AG04450 (cell line): ENCODE measurements at regions not wholly inside any gene's neighbourhood (a gene's known extent, or its start where the extent isn't known, plus 50 kb on each side); places are given as distances from the start of the nearest gene placed in this dataset.

Source experiments
- CTCF ChIA-PET: fragments of 300-600, 350-600 bp; formaldehyde crosslinking; extraction: SDS; loops from one replicate; lab custom pipeline; 2022; ENCODE audit warnings: antibody characterized with exemption, inconsistent platforms; lab: Charles Lee
- POLR2A ChIA-PET: fragments of 350-600 bp; formaldehyde crosslinking; extraction: SDS; loops from one replicate; lab custom pipeline; 2021; ENCODE audit warnings: antibody characterized with exemption, inconsistent platforms; lab: Yijun Ruan, JAX
- DNase-seq: peaks from one replicate; pipeline ENCODE4 v3.0.0-alpha.2; 2011; ENCODE audit warnings: low read depth, low spot score
- H3K27ac ChIP-seq: one replicate; pipeline ENCODE4 v1.5.1; 2012; ENCODE audit warnings: low read depth, low read length, control low read depth
- H3K27me3 ChIP-seq: one replicate; pipeline ENCODE4 v1.6.0; 2012; ENCODE audit warnings: low read length; ENCODE audit not compliant: control insufficient read depth, insufficient read depth
- H3K4me3 ChIP-seq: 2 replicates; pipeline ENCODE4 v1.5.1; 2011; ENCODE audit warnings: mild to moderate bottlenecking, low read depth, low read length, control low read depth
- H3K9me3 ChIP-seq: 2 replicates; pipeline ENCODE4 v1.5.1; 2012; ENCODE audit warnings: low read length; ENCODE audit not compliant: control insufficient read depth, insufficient read depth
- CTCF ChIP-seq: IDR thresholded peaks from 2 replicates; pipeline ENCODE4 v1.5.1; 2011; ENCODE audit warnings: low read depth, low read length, control low read depth, inconsistent platforms

GRCh38 chr9:80649496-80649895, 1039.9 kb downstream of the TLE1 start:
- Histone ChIP-seq H3K9me3 (no peaks in the 10 kb centered on the region), H3K27me3 (no peaks in the 10 kb centered on the region), H3K4me3 (no peak overlapping the region), H3K27ac (peak overlapping the region; percentile 75)
- no peak for TF ChIP-seq CTCF
- DNase-seq, result no peak
- POLR2A ChIA-PET, result interaction anchor here (0.6 kb wide), 1 partner anchor 1194 kb away, joined by 12 read pairs; no protein-coding TSS in a partner anchor
- CTCF ChIA-PET, result no interaction called here

DNA sequence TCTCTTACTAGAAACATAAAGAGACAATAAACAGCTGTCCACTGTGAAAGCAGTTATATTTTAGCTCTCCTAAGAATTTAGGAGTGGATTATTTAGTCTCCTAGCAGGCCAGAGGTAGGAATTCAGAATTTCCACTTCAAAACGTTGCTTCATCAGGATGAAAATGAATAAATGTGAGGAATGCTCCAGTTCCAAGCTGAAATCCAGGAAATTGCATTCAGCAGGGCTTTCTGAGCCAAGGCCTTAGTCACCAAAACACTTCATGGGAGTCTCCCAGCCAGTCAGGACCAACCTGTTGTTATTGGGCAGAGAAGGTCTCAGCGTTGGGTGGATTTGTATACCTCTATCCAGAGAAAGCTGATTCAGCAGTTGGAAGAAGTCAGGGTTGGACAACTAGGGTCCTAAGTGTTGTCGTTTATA, 1040.3 kb downstream of the TLE1 start:
- Histone ChIP-seq H3K27me3 (no peaks in the 10 kb centered on the region), H3K4me3 (no peak overlapping the region), H3K9me3 (no peaks in the 10 kb centered on the region), H3K27ac (peak overlapping the region; percentile 75)
- peak; percentile 82 for DNase-seq
- no peak for TF ChIP-seq CTCF
- CTCF ChIA-PET, result no interaction called here
- POLR2A ChIA-PET, result interaction anchor here (0.6 kb wide), 2 partner anchors 471 to 1194 kb away, joined by 6 to 12 read pairs; no protein-coding TSS in a partner anchor

GRCh38 chr9:80648336-80648735, 1041.0 kb downstream of the TLE1 start:
- Histone ChIP-seq H3K27me3 (no peaks in the 10 kb centered on the region), H3K9me3 (no peaks in the 10 kb centered on the region), H3K4me3 (no peak overlapping the region), H3K27ac (no peak overlapping the region)
- no peak for TF ChIP-seq CTCF
- DNase-seq, result peak; percentile 10
- POLR2A ChIA-PET, result interaction anchor here (0.6 kb wide), 1 partner anchor 472 kb away, joined by 6 read pairs; no protein-coding TSS in a partner anchor
- CTCF ChIA-PET, result interaction anchor here (0.6 kb wide), 1 partner anchor 984 kb away, joined by 7 read pairs; no protein-coding TSS in a partner anchor

DNA sequence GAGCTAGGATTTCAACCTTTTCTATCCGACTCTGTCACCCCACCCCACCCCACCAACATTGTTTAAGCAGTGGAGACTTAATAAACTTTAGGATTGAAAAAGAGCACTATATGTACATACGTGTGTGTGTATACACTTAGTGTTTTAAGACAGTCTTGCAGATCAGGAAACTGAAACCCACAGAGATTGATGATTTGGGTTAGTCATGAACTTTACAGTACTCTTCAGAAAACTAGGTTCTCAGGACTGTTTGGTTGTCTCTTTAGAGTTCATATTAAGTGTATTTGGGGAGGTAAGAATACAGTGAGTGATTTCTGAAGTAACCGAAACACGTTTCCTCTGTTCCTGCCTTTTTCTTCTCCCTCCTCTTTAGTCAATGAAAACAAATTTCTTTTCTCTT, 1043.1 kb downstream of the TLE1 start:
- POLR2A ChIA-PET, result no interaction called here
- CTCF ChIA-PET, result interaction anchor here (0.8 kb wide), 1 partner anchor 20 kb away, joined by 3 read pairs; no protein-coding TSS in a partner anchor
- no peaks in the 10 kb centered on the region for H3K27me3 ChIP-seq
- no peak for DNase-seq
- no peak overlapping the region for H3K4me3 ChIP-seq
- no peak overlapping the region for H3K27ac ChIP-seq
- H3K9me3 ChIP-seq, result no peaks in the 10 kb centered on the region
- no peak for TF ChIP-seq CTCF

- ChIA-PET POLR2A (no interaction called here), CTCF (no interaction called here)
These were observed 1045.3 kb downstream of the TLE1 start for GRCh38 chr9:80644044-80644443.

More at GRCh38 chr9:80644044-80644443, 1045.3 kb downstream of the TLE1 start:
- Histone ChIP-seq H3K9me3 (no peaks in the 10 kb centered on the region), H3K27me3 (no peaks in the 10 kb centered on the region), H3K4me3 (no peak overlapping the region), H3K27ac (no peak overlapping the region)
- DNase-seq, result no peak
- TF ChIP-seq CTCF, result no peak
